ENCODE measurements at regions not wholly inside any gene's neighbourhood (a gene's known extent, or its start where the extent isn't known, plus 50 kb on each side); places are given as distances from the start of the nearest gene placed in this dataset.

DNA sequence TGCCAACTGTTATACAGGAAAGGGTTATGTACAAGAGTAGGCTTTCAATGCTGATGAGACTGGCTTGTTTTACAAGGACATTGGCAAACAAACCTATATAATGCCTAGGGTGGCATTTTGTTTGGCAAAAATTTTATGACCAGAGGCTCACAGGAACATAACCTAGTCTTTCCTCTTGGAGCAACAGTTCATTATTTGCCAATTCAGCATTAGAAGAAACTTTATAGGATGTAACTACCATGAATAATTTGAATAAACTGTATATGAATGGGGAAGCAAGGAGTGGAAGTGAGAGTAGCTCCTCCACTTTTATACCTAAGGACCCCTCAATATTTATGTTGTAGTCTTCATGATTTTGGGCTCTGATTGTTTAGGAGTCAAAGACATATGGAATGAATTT, 103.9 kb upstream of the WAC start:
- Histone ChIP-seq H3K9ac (ENCODE audit: low read length) (no peak overlapping the region), H3K4me1 (ENCODE audit: low read length) (peaks cover 23% of the 10 kb centered on the region), H2AFZ (ENCODE audit: low read length) (no peak overlapping the region), H3K4me2 (ENCODE audit: low read depth, low read length) (no peak overlapping the region), H3K27ac (ENCODE audit: low read length) (no peak overlapping the region), H3K4me3 (ENCODE audit: low read length) (no peak overlapping the region), H4K20me1 (ENCODE audit: insufficient read depth, low read length) (no peaks in the 10 kb centered on the region), H3K36me3 (replicated peaks; ENCODE audit: insufficient read depth, low read length) (no peaks in the 10 kb centered on the region), H3F3A (ENCODE audit: insufficient read depth, low read length) (no peaks in the 10 kb centered on the region; the same call in 1 of the 2 replicates), H3K9me2 (replicated peaks; ENCODE audit: insufficient read depth, low read length) (no peaks in the 10 kb centered on the region), H3K79me2 (ENCODE audit: low read length) (no peaks in the 10 kb centered on the region), H3K27me3 (replicated peaks; ENCODE audit: insufficient read depth, low read length) (no peaks in the 10 kb centered on the region), H3K9me3 (replicated peaks; ENCODE audit: insufficient read depth, low read length) (no peaks in the 10 kb centered on the region)
- TF ChIP-seq CTCF (IDR thresholded peaks at IDR 0.05; ENCODE audit: low read length) (no peak), EZH2phosphoT487 (IDR thresholded peaks at IDR 0.05; ENCODE audit: low read length) (no peak), EZH2 (optimal IDR thresholded peaks at IDR 0.05; ENCODE audit: low read depth, low read length) (no peak)
- no peak for DNase-seq

- H3F3A ChIP-seq (ENCODE audit: insufficient read depth, low read length) = no peaks in the 10 kb centered on the region; the same call in 1 of the 2 replicates
- no peaks in the 10 kb centered on the region for H3K27me3 ChIP-seq (replicated peaks; ENCODE audit: insufficient read depth, low read length)
- H3K9ac ChIP-seq (ENCODE audit: low read length) = no peak overlapping the region
- no peaks in the 10 kb centered on the region for H3K79me2 ChIP-seq (ENCODE audit: low read length)
- DNase-seq = no peak
- H3K4me1 ChIP-seq (ENCODE audit: low read length) = peaks cover 23% of the 10 kb centered on the region
- H4K20me1 ChIP-seq (ENCODE audit: insufficient read depth, low read length) = no peaks in the 10 kb centered on the region
- TF ChIP-seq CTCF (IDR thresholded peaks at IDR 0.05; ENCODE audit: low read length) (no peak), EZH2phosphoT487 (IDR thresholded peaks at IDR 0.05; ENCODE audit: low read length) (no peak), EZH2 (optimal IDR thresholded peaks at IDR 0.05; ENCODE audit: low read depth, low read length) (no peak)
- no peaks in the 10 kb centered on the region for H3K9me3 ChIP-seq (replicated peaks; ENCODE audit: insufficient read depth, low read length)
- H3K9me2 ChIP-seq (replicated peaks; ENCODE audit: insufficient read depth, low read length) = no peaks in the 10 kb centered on the region
- H3K36me3 ChIP-seq (replicated peaks; ENCODE audit: insufficient read depth, low read length) = no peaks in the 10 kb centered on the region
- H3K4me3 ChIP-seq (ENCODE audit: low read length) = no peak overlapping the region
- H3K27ac ChIP-seq (ENCODE audit: low read length) = no peak overlapping the region
- H3K4me2 ChIP-seq (ENCODE audit: low read depth, low read length) = no peak overlapping the region
- no peak overlapping the region for H2AFZ ChIP-seq (ENCODE audit: low read length)
These were observed 103.2 kb upstream of the WAC start for GRCh38 chr10:28429573-28430216.

DNA sequence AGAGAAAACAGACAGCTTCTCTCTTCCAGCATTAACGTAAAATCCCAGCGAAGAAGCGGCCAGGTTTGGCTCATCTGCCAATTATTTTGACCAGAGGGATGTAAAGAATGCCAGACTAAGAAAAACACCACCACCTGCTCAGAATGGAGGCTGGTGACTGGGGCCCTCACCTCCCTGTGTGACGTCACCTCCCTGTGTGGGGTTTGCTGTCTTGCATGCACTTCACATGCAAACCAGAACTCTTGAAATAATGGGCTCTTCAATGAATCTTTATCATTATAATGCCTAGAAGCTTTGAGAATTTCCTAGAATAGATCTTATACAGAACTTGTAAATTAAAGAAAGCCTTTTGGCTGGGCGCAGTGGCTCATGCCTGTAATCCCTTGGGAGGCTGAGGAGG, 101.8 kb upstream of the WAC start:
- no peak for DNase-seq
- H3K27ac ChIP-seq (ENCODE audit: low read length) = no peak overlapping the region

More for the DNA sequence above, 101.8 kb upstream of the WAC start:
- no peaks in the 10 kb centered on the region for H3K9me2 ChIP-seq (replicated peaks; ENCODE audit: insufficient read depth, low read length)
- no peaks in the 10 kb centered on the region; the same call in 1 of the 2 replicates for H3F3A ChIP-seq (ENCODE audit: insufficient read depth, low read length)
- H3K9me3 ChIP-seq (replicated peaks; ENCODE audit: insufficient read depth, low read length) = no peaks in the 10 kb centered on the region
- H2AFZ ChIP-seq (ENCODE audit: low read length) = no peak overlapping the region
- no peaks in the 10 kb centered on the region for H4K20me1 ChIP-seq (ENCODE audit: insufficient read depth, low read length)
- H3K9ac ChIP-seq (ENCODE audit: low read length) = no peak overlapping the region
- TF ChIP-seq EZH2 (optimal IDR thresholded peaks at IDR 0.05; ENCODE audit: low read depth, low read length) (no peak), EZH2phosphoT487 (IDR thresholded peaks at IDR 0.05; ENCODE audit: low read length) (no peak), CTCF (IDR thresholded peaks at IDR 0.05; ENCODE audit: low read length) (no peak)
- H3K36me3 ChIP-seq (replicated peaks; ENCODE audit: insufficient read depth, low read length) = no peaks in the 10 kb centered on the region
- H3K27me3 ChIP-seq (replicated peaks; ENCODE audit: insufficient read depth, low read length) = no peaks in the 10 kb centered on the region
- H3K4me2 ChIP-seq (ENCODE audit: low read depth, low read length) = no peak overlapping the region
- H3K79me2 ChIP-seq (ENCODE audit: low read length) = no peaks in the 10 kb centered on the region
- peaks cover 23% of the 10 kb centered on the region for H3K4me1 ChIP-seq (ENCODE audit: low read length)
- no peak overlapping the region for H3K4me3 ChIP-seq (ENCODE audit: low read length)
